ENCODE measurements at regions not wholly inside any gene's neighbourhood (a gene's known extent, or its start where the extent isn't known, plus 50 kb on each side); places are given as distances from the start of the nearest gene placed in this dataset.

GRCh38 chr13:23957981-23958380, 60.7 kb upstream of the C1QTNF9B start:
- no peak overlapping the region for H3K27ac ChIP-seq (ENCODE audit: low read length)
- H3K4me2 ChIP-seq (ENCODE audit: low read length): no peak overlapping the region
- no peaks in the 10 kb centered on the region for H3K9me3 ChIP-seq (ENCODE audit: insufficient read depth, low read length)
- no peaks in the 10 kb centered on the region for H4K20me1 ChIP-seq (ENCODE audit: insufficient read depth, low read length)
- H3K4me3 ChIP-seq (ENCODE audit: low read length): no peak overlapping the region
- H3K79me2 ChIP-seq (ENCODE audit: low read length): no peaks in the 10 kb centered on the region
- no peak overlapping the region for H3K9ac ChIP-seq (ENCODE audit: low read length)
- peaks cover 12% of the 10 kb centered on the region for H3K27me3 ChIP-seq (ENCODE audit: low read depth, low read length)
- no peak for TF ChIP-seq EZH2phosphoT487 (IDR thresholded peaks at IDR 0.05; ENCODE audit: low read depth)
- TF ChIP-seq, protein P1, sequence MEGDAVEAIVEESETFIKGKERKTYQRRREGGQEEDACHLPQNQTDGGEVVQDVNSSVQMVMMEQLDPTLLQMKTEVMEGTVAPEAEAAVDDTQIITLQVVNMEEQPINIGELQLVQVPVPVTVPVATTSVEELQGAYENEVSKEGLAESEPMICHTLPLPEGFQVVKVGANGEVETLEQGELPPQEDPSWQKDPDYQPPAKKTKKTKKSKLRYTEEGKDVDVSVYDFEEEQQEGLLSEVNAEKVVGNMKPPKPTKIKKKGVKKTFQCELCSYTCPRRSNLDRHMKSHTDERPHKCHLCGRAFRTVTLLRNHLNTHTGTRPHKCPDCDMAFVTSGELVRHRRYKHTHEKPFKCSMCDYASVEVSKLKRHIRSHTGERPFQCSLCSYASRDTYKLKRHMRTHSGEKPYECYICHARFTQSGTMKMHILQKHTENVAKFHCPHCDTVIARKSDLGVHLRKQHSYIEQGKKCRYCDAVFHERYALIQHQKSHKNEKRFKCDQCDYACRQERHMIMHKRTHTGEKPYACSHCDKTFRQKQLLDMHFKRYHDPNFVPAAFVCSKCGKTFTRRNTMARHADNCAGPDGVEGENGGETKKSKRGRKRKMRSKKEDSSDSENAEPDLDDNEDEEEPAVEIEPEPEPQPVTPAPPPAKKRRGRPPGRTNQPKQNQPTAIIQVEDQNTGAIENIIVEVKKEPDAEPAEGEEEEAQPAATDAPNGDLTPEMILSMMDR (IDR thresholded peaks at IDR 0.05; ENCODE audit: low read depth, low read length): no peak
- no peaks in the 10 kb centered on the region for H3K36me3 ChIP-seq (replicated peaks; ENCODE audit: low read depth, low read length)
- H2AFZ ChIP-seq (ENCODE audit: low read depth, low read length): no peak overlapping the region
- peaks cover 26% of the 10 kb centered on the region for H3K4me1 ChIP-seq (ENCODE audit: low read length)

- H3K27me3 ChIP-seq (ENCODE audit: low read depth, low read length): peaks cover 12% of the 10 kb centered on the region
- no peaks in the 10 kb centered on the region for H3K79me2 ChIP-seq (ENCODE audit: low read length)
- no peak overlapping the region for H3K9ac ChIP-seq (ENCODE audit: low read length)
- no peaks in the 10 kb centered on the region for H4K20me1 ChIP-seq (ENCODE audit: insufficient read depth, low read length)
- H3K9me3 ChIP-seq (ENCODE audit: insufficient read depth, low read length): no peaks in the 10 kb centered on the region
- no peak overlapping the region for H3K4me3 ChIP-seq (ENCODE audit: low read length)
- H3K27ac ChIP-seq (ENCODE audit: low read length): no peak overlapping the region
- H3K4me1 ChIP-seq (ENCODE audit: low read length): peaks cover 37% of the 10 kb centered on the region
- no peak for TF ChIP-seq EZH2phosphoT487 (IDR thresholded peaks at IDR 0.05; ENCODE audit: low read depth)
- no peaks in the 10 kb centered on the region for H3K36me3 ChIP-seq (replicated peaks; ENCODE audit: low read depth, low read length)
- no peak overlapping the region for H3K4me2 ChIP-seq (ENCODE audit: low read length)
- H2AFZ ChIP-seq (ENCODE audit: low read depth, low read length): no peak overlapping the region
Measured at GRCh38 chr13:23959231-23959862, 62.0 kb upstream of the C1QTNF9B start.

- Histone ChIP-seq H3K9ac (ENCODE audit: low read length) (no peak overlapping the region), H3K36me3 (replicated peaks; ENCODE audit: low read depth, low read length) (no peaks in the 10 kb centered on the region), H3K9me3 (ENCODE audit: insufficient read depth, low read length) (no peaks in the 10 kb centered on the region), H3K79me2 (ENCODE audit: low read length) (no peaks in the 10 kb centered on the region), H4K20me1 (ENCODE audit: insufficient read depth, low read length) (no peaks in the 10 kb centered on the region), H3K27me3 (ENCODE audit: low read depth, low read length) (peaks cover 5% of the 10 kb centered on the region), H3K4me2 (ENCODE audit: low read length) (no peak overlapping the region), H3K4me1 (ENCODE audit: low read length) (peaks cover 37% of the 10 kb centered on the region), H3K4me3 (ENCODE audit: low read length) (no peak overlapping the region), H3K27ac (ENCODE audit: low read length) (no peak overlapping the region), H2AFZ (ENCODE audit: low read depth, low read length) (no peak overlapping the region)
- TF ChIP-seq EZH2phosphoT487 (IDR thresholded peaks at IDR 0.05; ENCODE audit: low read depth): no peak
- TF ChIP-seq, protein P1 (IDR thresholded peaks at IDR 0.05; ENCODE audit: low read depth, low read length): peak; percentile 58
Measured at GRCh38 chr13:23960566-23961156, 63.4 kb upstream of the C1QTNF9B start.

- Histone ChIP-seq H2AFZ (ENCODE audit: low read depth, low read length) (no peak overlapping the region; the same call in none of the 2 replicates), H3K27ac (ENCODE audit: low read length) (no peak overlapping the region), H3K4me3 (ENCODE audit: low read length) (no peak overlapping the region), H3K4me2 (ENCODE audit: low read length) (peak overlapping the region; percentile 36), H3K79me2 (ENCODE audit: low read length) (no peaks in the 10 kb centered on the region), H3K36me3 (replicated peaks; ENCODE audit: low read depth, low read length) (no peaks in the 10 kb centered on the region), H3K9ac (ENCODE audit: low read length) (no peak overlapping the region), H3K27me3 (ENCODE audit: low read depth, low read length) (no peaks in the 10 kb centered on the region), H3K4me1 (ENCODE audit: low read length) (peaks cover 40% of the 10 kb centered on the region), H4K20me1 (ENCODE audit: insufficient read depth, low read length) (no peaks in the 10 kb centered on the region), H3K9me3 (ENCODE audit: insufficient read depth, low read length) (no peaks in the 10 kb centered on the region)
- no peak for TF ChIP-seq EZH2phosphoT487 (IDR thresholded peaks at IDR 0.05; ENCODE audit: low read depth)
- TF ChIP-seq, protein P1 (IDR thresholded peaks at IDR 0.05; ENCODE audit: low read depth, low read length): no peak
Measured at GRCh38 chr13:23963184-23963931, 66.1 kb upstream of the C1QTNF9B start.

Data from OCI-LY3 (cell line).